ENCODE measurements at regions not wholly inside any gene's neighbourhood (a gene's known extent, or its start where the extent isn't known, plus 50 kb on each side); places are given as distances from the start of the nearest gene placed in this dataset.
"Not testable (repeated sequence)": the region's sequence is repeated elsewhere in the genome, so short reads cannot be mapped to it uniquely, and the experiment has no call there.

GRCh38 chr3:198147213-198147612, 187.2 kb downstream of the LMLN start:
- TF ChIP-seq EZH2 (IDR thresholded peaks at IDR 0.05; ENCODE audit: low read length): not testable (repeated sequence)
- TF ChIP-seq, protein P1, sequence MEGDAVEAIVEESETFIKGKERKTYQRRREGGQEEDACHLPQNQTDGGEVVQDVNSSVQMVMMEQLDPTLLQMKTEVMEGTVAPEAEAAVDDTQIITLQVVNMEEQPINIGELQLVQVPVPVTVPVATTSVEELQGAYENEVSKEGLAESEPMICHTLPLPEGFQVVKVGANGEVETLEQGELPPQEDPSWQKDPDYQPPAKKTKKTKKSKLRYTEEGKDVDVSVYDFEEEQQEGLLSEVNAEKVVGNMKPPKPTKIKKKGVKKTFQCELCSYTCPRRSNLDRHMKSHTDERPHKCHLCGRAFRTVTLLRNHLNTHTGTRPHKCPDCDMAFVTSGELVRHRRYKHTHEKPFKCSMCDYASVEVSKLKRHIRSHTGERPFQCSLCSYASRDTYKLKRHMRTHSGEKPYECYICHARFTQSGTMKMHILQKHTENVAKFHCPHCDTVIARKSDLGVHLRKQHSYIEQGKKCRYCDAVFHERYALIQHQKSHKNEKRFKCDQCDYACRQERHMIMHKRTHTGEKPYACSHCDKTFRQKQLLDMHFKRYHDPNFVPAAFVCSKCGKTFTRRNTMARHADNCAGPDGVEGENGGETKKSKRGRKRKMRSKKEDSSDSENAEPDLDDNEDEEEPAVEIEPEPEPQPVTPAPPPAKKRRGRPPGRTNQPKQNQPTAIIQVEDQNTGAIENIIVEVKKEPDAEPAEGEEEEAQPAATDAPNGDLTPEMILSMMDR (optimal IDR thresholded peaks at IDR 0.05 in 1 of 3, IDR thresholded peaks at IDR 0.05 in 1 of 3, conservative IDR thresholded peaks at IDR 0.05 in 1 of 3; ENCODE audit: extremely low read depth in 1 of 3, insufficient read depth in 2 of 3, low read length in 3 of 3): not testable (repeated sequence)

Measured in keratinocyte (primary cell).